Stimulated activated naive B cell treated with anti-CD40 and anti-IgM and Interleukin-4, amounts not matched to agents 10 μg/mL and 1 μg/mL and 100 μg/mL, for 72 hours (primary cell): ENCODE measurements at regions not wholly inside any gene's neighbourhood (a gene's known extent, or its start where the extent isn't known, plus 50 kb on each side); places are given as distances from the start of the nearest gene placed in this dataset.

Experiments
- ATAC-seq, 2 donors: fragments of 150-1000 bp; cut with Tn5 transposase; replicated peaks; 2 replicates each; pipeline ENCODE4 v1.10.0; 2021; ENCODE audit warnings: moderate library complexity in 1 of 2
- DNase-seq: peaks from one replicate; pipeline ENCODE4 v3.0.0; 2021
- H3K27ac Mint-ChIP-seq: one replicate; pipeline ENCODE4 v1.8.0; 2022; ENCODE audit warnings: mild to moderate bottlenecking, mixed read lengths
- H3K27me3 Mint-ChIP-seq, 2 donors: one replicate each; pipeline ENCODE4 v1.8.0; 2022; ENCODE audit warnings: mixed read lengths in 2 of 2
- H3K36me3 Mint-ChIP-seq, 2 donors: one replicate each; pipeline ENCODE4 v1.8.0; 2022; ENCODE audit warnings: mixed read lengths in 2 of 2, mild to moderate bottlenecking in 1 of 2
- H3K4me1 Mint-ChIP-seq, 2 donors: one replicate each; pipeline ENCODE4 v1.8.0; 2022; ENCODE audit warnings: mixed read lengths in 2 of 2, mild to moderate bottlenecking in 1 of 2
- H3K4me3 Mint-ChIP-seq, 2 donors: one replicate each; pipeline ENCODE4 v1.8.0; 2022; ENCODE audit warnings: mild to moderate bottlenecking in 2 of 2, mixed read lengths in 2 of 2, moderate library complexity in 1 of 2
- H3K9me3 Mint-ChIP-seq, 2 donors: one replicate each; pipeline ENCODE4 v1.8.0; 2022; ENCODE audit warnings: mixed read lengths in 2 of 2, mild to moderate bottlenecking in 1 of 2

DNA sequence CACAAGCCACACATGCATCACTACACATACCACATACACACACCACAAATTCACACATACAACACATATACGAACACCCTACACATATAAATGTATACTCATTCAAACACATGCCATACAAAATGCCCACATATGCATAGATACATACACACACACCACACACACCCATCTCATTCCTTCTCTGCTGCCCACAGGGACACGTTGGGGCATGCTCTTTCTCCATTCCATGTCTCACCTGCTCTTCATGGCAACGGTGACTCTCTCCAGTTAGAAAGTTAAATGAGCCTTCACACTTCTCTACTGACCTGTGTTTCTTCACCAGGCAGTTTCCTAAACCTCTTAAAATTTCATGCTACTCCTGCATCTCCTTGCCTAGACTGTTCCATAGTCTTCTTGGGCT lies 1194.8 kb downstream of the BCL11B start:
- Mint-ChIP-seq H3K9me3 (peaks cover 0 to 6% of the 10 kb centered on the region in 2 donors), H3K36me3 (no peaks in the 10 kb centered on the region), H3K4me3 (no peak overlapping the region), H3K27me3 (no peaks in the 10 kb centered on the region), H3K4me1 (no peaks in the 10 kb centered on the region), H3K27ac (no peak overlapping the region)
- DNase-seq (no peak), ATAC-seq (no peak)

DNA sequence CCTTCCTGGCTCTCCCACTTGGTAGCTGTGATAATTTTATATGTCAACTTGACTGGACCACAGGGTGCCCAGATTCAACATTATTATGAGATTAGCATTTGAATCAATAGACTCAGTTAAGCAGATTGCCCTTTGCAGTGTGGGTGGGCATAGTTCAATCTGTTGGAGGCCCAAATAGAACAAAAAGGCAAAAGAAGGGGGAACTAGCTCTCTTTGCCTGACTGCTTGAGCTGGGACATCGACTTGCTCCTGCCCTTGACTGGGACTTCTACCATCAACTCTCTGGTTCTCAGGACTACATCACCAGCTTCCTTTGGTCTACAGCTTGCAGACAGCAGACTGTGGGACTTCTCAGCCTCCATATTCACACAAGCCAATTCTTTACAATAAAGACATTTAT lies 1189.2 kb downstream of the BCL11B start:
- H3K4me3 Mint-ChIP-seq: no peak overlapping the region
- H3K27me3 Mint-ChIP-seq: no peaks in the 10 kb centered on the region
- no peaks in the 10 kb centered on the region for H3K36me3 Mint-ChIP-seq
- no peak overlapping the region for H3K27ac Mint-ChIP-seq
- DNase-seq (no peak), ATAC-seq (no peak)
- H3K9me3 Mint-ChIP-seq: peaks cover 3 to 7% of the 10 kb centered on the region in 2 donors
- no peaks in the 10 kb centered on the region for H3K4me1 Mint-ChIP-seq

DNA sequence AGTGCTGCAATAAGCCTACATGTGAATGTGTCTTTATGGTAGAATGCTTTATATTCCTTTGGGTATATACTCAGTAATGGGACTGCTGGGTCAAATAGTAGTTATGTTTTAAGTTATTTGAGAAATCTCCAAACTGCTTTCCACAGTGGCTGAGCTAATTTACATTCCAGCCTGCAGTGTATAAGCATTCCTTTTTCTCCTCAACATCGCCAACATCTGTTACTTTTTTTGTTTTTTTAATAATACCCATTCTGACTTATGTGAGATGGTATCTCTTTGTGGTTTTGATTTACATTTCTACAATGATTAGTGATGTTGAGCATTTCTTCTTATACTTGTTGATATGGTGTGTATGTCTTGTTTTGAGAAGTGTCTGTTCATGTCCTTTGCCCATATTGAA lies 1186.2 kb downstream of the BCL11B start:
- ATAC-seq (no peak), DNase-seq (no peak)
- no peaks in the 10 kb centered on the region for H3K36me3 Mint-ChIP-seq
- H3K4me1 Mint-ChIP-seq: no peaks in the 10 kb centered on the region
- H3K27ac Mint-ChIP-seq: no peak overlapping the region
- no peak overlapping the region for H3K4me3 Mint-ChIP-seq
- H3K27me3 Mint-ChIP-seq: no peaks in the 10 kb centered on the region
- H3K9me3 Mint-ChIP-seq: peaks cover 3 to 7% of the 10 kb centered on the region in 2 donors

DNA sequence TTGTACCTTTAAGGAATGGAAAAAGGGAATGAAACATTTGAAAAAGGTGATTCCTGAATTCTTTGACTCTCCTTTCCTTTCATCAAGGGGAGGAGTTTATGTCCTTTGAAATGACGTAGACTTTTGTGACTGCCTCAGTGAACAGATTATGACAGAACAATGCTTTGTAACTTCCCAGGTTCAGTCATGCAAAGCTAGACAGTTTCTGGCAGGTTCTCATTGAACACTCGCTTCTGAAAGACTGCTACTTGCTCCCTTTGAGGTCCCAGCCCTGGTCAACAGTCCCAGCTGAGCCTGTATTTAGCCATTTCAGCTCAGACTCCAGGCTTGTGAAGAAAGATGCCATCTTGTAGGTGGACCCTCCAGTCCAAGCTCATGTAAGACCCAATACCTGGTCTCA lies 1178.9 kb downstream of the BCL11B start:
- Mint-ChIP-seq H3K9me3 (peaks cover 3% of the 10 kb centered on the region in 2 donors), H3K27ac (no peak overlapping the region), H3K4me3 (no peak overlapping the region), H3K27me3 (no peaks in the 10 kb centered on the region), H3K4me1 (no peaks in the 10 kb centered on the region), H3K36me3 (no peaks in the 10 kb centered on the region)
- DNase-seq (no peak), ATAC-seq (no peak)

DNA sequence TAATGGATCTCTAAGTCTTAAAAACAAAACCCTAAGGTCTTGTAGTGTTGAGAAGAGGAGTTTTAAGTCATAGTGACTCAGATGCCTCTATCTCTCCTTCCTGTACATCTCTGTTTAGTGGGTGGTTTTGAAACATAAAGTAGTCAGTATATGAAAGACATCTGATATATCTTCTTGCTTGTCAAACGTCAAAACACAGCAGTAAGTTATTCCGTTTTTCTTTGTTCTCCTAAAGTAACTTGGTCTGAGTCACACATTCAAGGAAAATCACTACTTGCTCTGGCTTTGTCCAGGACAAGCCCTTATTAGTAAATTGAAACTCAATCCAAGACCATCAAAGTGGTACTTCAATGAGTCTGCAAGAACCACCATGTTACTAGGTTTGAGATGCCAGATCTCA lies 1172.5 kb downstream of the BCL11B start:
- DNase-seq (no peak), ATAC-seq (no peak)
- no peaks in the 10 kb centered on the region for H3K4me1 Mint-ChIP-seq
- no peak overlapping the region for H3K27ac Mint-ChIP-seq
- no peaks in the 10 kb centered on the region for H3K27me3 Mint-ChIP-seq
- no peaks in the 10 kb centered on the region for H3K36me3 Mint-ChIP-seq
- H3K4me3 Mint-ChIP-seq: no peak overlapping the region
- H3K9me3 Mint-ChIP-seq: peaks cover 9 to 18% of the 10 kb centered on the region in 2 donors

DNA sequence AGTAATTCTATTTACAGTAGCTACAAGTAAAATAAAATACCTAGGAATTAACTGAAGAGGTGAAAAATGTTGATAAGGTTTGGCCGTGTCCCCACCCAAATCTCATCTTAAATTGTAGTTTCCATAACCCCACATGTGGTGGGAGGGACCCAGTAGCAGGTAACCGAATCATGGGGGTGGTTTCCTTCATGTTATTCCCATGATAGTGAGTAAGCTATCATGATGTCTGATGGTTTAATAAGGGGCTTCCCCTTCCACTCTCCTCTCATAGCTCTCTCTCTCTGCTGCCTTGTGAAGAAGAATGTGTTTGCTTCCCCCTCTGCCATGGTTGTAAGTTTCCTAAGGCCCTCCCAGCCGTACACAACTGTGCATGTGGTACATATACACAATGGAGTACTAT lies 1170.7 kb downstream of the BCL11B start:
- Mint-ChIP-seq H3K4me3 (no peak overlapping the region), H3K9me3 (peaks cover 9 to 18% of the 10 kb centered on the region in 2 donors), H3K27ac (no peak overlapping the region), H3K27me3 (no peaks in the 10 kb centered on the region), H3K4me1 (no peaks in the 10 kb centered on the region), H3K36me3 (no peaks in the 10 kb centered on the region)
- no peak for DNase-seq
- ATAC-seq: no peak

- no peak for DNase-seq
- no peaks in the 10 kb centered on the region for H3K27me3 Mint-ChIP-seq
- H3K27ac Mint-ChIP-seq: no peak overlapping the region
- H3K4me3 Mint-ChIP-seq: no peak overlapping the region
- H3K9me3 Mint-ChIP-seq: peaks cover 7 to 12% of the 10 kb centered on the region in 2 donors
- H3K36me3 Mint-ChIP-seq: no peaks in the 10 kb centered on the region
- no peak for ATAC-seq
- no peaks in the 10 kb centered on the region for H3K4me1 Mint-ChIP-seq
Observed at GRCh38 chr14:98103705-98104104, 1168.3 kb downstream of the BCL11B start.

DNA sequence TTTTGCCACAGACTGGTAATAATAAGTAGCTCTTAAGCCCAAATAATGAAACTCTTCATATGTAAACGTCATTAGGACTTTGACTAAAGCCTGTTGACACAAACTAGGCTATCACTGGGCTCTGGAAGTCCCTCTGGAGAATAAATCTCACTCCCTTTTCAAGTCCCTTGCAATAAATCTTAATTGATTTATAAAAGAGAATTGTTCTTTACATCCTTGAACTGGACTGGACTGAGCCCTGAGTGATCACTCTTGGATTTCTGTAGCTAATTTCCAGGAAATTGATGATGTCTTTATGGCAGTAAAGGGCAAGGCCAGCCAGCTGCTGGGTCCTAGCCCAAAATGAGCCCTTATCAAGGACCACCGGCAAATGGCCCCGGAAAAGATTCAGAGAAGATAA lies 1162.7 kb downstream of the BCL11B start:
- no peak overlapping the region for H3K27ac Mint-ChIP-seq
- H3K9me3 Mint-ChIP-seq: peaks cover 4% of the 10 kb centered on the region in 2 donors
- no peak for DNase-seq
- ATAC-seq: no peak
- H3K27me3 Mint-ChIP-seq: no peaks in the 10 kb centered on the region
- no peaks in the 10 kb centered on the region for H3K36me3 Mint-ChIP-seq
- no peak overlapping the region for H3K4me3 Mint-ChIP-seq
- no peaks in the 10 kb centered on the region for H3K4me1 Mint-ChIP-seq

DNA sequence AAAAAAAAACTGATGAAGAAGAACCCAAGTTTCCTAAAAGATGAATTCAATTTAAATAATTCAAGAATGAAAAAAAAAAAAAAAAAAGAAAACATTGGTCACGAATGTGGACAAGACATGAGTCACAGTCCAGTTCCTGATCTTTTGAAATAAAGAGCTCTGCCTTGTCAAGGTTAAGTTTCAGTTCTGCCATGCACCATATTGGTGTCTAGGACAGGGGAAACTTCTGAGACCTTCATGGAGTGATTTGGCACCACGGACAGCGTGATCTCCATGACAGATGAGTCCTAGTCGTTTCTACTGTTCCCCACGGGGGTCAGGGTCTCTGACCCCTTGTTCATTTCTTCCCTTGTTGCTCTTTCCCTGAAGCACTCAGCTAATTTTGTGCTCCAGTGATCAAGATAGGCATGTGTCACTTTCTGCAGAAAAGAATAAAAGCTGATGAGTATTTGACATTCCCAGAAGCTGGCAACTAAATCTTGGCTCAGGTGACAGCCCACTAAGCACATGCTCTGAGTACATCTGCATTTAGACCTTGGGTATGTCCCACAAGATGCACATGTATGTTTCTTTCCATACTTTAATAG lies 1159.7 kb downstream of the BCL11B start:
- no peak overlapping the region for H3K27ac Mint-ChIP-seq

GRCh38 chr14:98114122-98114895 lies 1157.7 kb downstream of the BCL11B start:
- H3K27ac Mint-ChIP-seq: no peak overlapping the region
- H3K4me1 Mint-ChIP-seq: no peaks in the 10 kb centered on the region
- H3K9me3 Mint-ChIP-seq: peaks cover 4% of the 10 kb centered on the region in 2 donors
- H3K27me3 Mint-ChIP-seq: no peaks in the 10 kb centered on the region
- no peaks in the 10 kb centered on the region for H3K36me3 Mint-ChIP-seq
- H3K4me3 Mint-ChIP-seq: no peak overlapping the region
- ATAC-seq (no peak), DNase-seq (no peak)

More for the DNA sequence above, 1159.7 kb downstream of the BCL11B start:
- Mint-ChIP-seq H3K9me3 (peaks cover 4% of the 10 kb centered on the region in 2 donors), H3K4me1 (no peaks in the 10 kb centered on the region), H3K27me3 (no peaks in the 10 kb centered on the region), H3K4me3 (no peak overlapping the region), H3K36me3 (no peaks in the 10 kb centered on the region)
- no peak for DNase-seq
- no peak for ATAC-seq

GRCh38 chr14:98114946-98115345 lies 1157.1 kb downstream of the BCL11B start:
- H3K9me3 Mint-ChIP-seq: peaks cover 4 to 6% of the 10 kb centered on the region in 2 donors
- H3K4me1 Mint-ChIP-seq: no peaks in the 10 kb centered on the region
- H3K36me3 Mint-ChIP-seq: no peaks in the 10 kb centered on the region
- DNase-seq (no peak), ATAC-seq (no peak)
- no peak overlapping the region for H3K27ac Mint-ChIP-seq
- H3K27me3 Mint-ChIP-seq: no peaks in the 10 kb centered on the region
- H3K4me3 Mint-ChIP-seq: no peak overlapping the region

DNA sequence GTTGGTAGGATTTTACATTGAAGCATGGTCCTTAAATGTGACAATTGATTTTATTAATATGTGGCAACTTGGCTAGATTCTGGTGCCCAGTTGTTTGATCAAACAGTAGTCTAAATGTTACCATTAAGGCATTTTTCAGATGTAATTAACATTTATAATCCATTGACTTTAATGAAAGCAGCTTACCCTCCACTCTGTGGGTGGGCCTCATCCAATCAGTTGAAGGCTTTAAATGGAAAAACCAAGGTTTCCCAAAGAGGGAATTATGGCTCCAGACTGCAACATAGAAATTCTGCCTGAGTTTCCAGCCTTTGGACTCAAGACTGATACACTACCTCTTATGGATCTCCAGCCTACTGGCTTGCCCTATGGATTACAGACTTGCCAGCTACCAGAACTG lies 1153.2 kb downstream of the BCL11B start:
- H3K4me3 Mint-ChIP-seq: no peak overlapping the region
- H3K27ac Mint-ChIP-seq: no peak overlapping the region

DNA sequence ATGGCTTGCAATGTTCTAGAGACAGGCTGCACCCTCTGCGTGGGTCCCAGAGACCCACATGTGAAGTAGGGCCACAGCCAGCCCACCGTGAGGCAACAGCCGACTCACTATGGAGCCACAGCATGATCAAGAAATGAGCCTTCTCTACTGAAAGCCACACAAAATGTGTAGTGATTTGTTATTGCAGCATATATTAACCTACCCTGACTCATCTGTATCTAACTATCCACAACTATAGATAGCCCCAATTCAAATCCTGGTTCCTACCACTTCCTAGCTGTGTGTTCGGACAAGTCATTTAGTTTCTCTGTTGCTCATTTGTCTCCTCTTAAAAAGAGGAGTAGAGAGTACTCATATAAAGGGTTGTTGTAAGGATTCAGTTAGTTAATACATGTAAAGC lies 1152.3 kb downstream of the BCL11B start:
- DNase-seq (no peak), ATAC-seq (no peak)
- no peak overlapping the region for H3K27ac Mint-ChIP-seq
- H3K4me1 Mint-ChIP-seq: no peaks in the 10 kb centered on the region
- H3K36me3 Mint-ChIP-seq: no peaks in the 10 kb centered on the region
- no peaks in the 10 kb centered on the region for H3K27me3 Mint-ChIP-seq
- H3K9me3 Mint-ChIP-seq: peaks cover 6 to 8% of the 10 kb centered on the region in 2 donors
- H3K4me3 Mint-ChIP-seq: no peak overlapping the region

More for the DNA sequence above, 1153.2 kb downstream of the BCL11B start:
- Mint-ChIP-seq H3K36me3 (no peaks in the 10 kb centered on the region), H3K4me1 (no peaks in the 10 kb centered on the region), H3K9me3 (peaks cover 8 to 10% of the 10 kb centered on the region in 2 donors), H3K27me3 (no peaks in the 10 kb centered on the region)
- DNase-seq (no peak), ATAC-seq (no peak)

- Mint-ChIP-seq H3K9me3 (peaks cover 6 to 8% of the 10 kb centered on the region in 2 donors), H3K27ac (no peak overlapping the region), H3K4me3 (no peak overlapping the region), H3K4me1 (no peaks in the 10 kb centered on the region), H3K36me3 (no peaks in the 10 kb centered on the region), H3K27me3 (no peaks in the 10 kb centered on the region)
- ATAC-seq: no peak
- no peak for DNase-seq
Observed at GRCh38 chr14:98120831-98121464, 1151.0 kb downstream of the BCL11B start.

GRCh38 chr14:98122527-98122926 lies 1149.5 kb downstream of the BCL11B start:
- Mint-ChIP-seq H3K27ac (no peak overlapping the region), H3K4me3 (no peak overlapping the region), H3K9me3 (peaks cover 6 to 8% of the 10 kb centered on the region in 2 donors), H3K36me3 (no peaks in the 10 kb centered on the region), H3K27me3 (no peaks in the 10 kb centered on the region), H3K4me1 (no peaks in the 10 kb centered on the region)
- no peak for DNase-seq
- no peak for ATAC-seq
